ENCODE measurements at regions not wholly inside any gene's neighbourhood (a gene's known extent, or its start where the extent isn't known, plus 50 kb on each side); places are given as distances from the start of the nearest gene placed in this dataset.

- TF ChIP-seq POLR2A (IDR thresholded peaks at IDR 0.05; ENCODE audit: low read depth, low read length): no peak
- TF ChIP-seq POLR2AphosphoS5 (IDR thresholded peaks at IDR 0.05; ENCODE audit: low read depth, low read length): no peak
- no peak for TF ChIP-seq TAF1 (IDR thresholded peaks at IDR 0.05; ENCODE audit: low read depth, low read length)
- no peak for TF ChIP-seq SPI1 (IDR thresholded peaks at IDR 0.05; ENCODE audit: low read depth, low read length)
Measured at GRCh38 chr12:16946704-16947103, 340.7 kb upstream of the LMO3 start.
